ENCODE measurements at regions not wholly inside any gene's neighbourhood (a gene's known extent, or its start where the extent isn't known, plus 50 kb on each side); places are given as distances from the start of the nearest gene placed in this dataset.

GRCh38 chr11:70671083-70671482, 272.8 kb downstream of the CTTN start:
- no peak for FAIRE-seq
- no peak for DNase-seq (ENCODE audit: low spot score)

- DNase-seq (ENCODE audit: low spot score): no peak
Observed at GRCh38 chr11:70671611-70672010, 273.3 kb downstream of the CTTN start.

GRCh38 chr11:70672991-70673653, 274.8 kb downstream of the CTTN start:
- FAIRE-seq: no peak
- no peak for DNase-seq (ENCODE audit: low spot score)

More at GRCh38 chr11:70671611-70672010, 273.3 kb downstream of the CTTN start:
- FAIRE-seq: no peak

- no peak for FAIRE-seq
- DNase-seq (ENCODE audit: low spot score): no peak
Observed at GRCh38 chr11:70674605-70675004, 276.3 kb downstream of the CTTN start.

- DNase-seq (ENCODE audit: low spot score): no peak
Observed at GRCh38 chr11:70675697-70676374, 277.5 kb downstream of the CTTN start.

GRCh38 chr11:70677232-70677916, 279.0 kb downstream of the CTTN start:
- DNase-seq (ENCODE audit: low spot score) (no peak), FAIRE-seq (no peak)

More at GRCh38 chr11:70675697-70676374, 277.5 kb downstream of the CTTN start:
- no peak for FAIRE-seq

- no peak for FAIRE-seq
Observed at GRCh38 chr11:70678931-70679900, 280.9 kb downstream of the CTTN start.

GRCh38 chr11:70680781-70681281, 282.5 kb downstream of the CTTN start:
- no peak for FAIRE-seq
- DNase-seq (ENCODE audit: low spot score): no peak

More at GRCh38 chr11:70678931-70679900, 280.9 kb downstream of the CTTN start:
- no peak for DNase-seq (ENCODE audit: low spot score)

- no peak for FAIRE-seq
Observed at GRCh38 chr11:70682056-70682455, 283.7 kb downstream of the CTTN start.

GRCh38 chr11:70682760-70683159, 284.4 kb downstream of the CTTN start:
- no peak for DNase-seq (ENCODE audit: low spot score)
- FAIRE-seq: no peak

More at GRCh38 chr11:70682056-70682455, 283.7 kb downstream of the CTTN start:
- DNase-seq (ENCODE audit: low spot score): no peak

GRCh38 chr11:70687716-70688115, 289.4 kb downstream of the CTTN start:
- FAIRE-seq (no peak), DNase-seq (ENCODE audit: low spot score) (no peak)

GRCh38 chr11:70688142-70688541, 289.8 kb downstream of the CTTN start:
- no peak for DNase-seq (ENCODE audit: low spot score)
- FAIRE-seq: no peak

GRCh38 chr11:70689764-70690163, 291.4 kb downstream of the CTTN start:
- FAIRE-seq: no peak
- DNase-seq (ENCODE audit: low spot score): no peak

- no peak for DNase-seq (ENCODE audit: low spot score)
- no peak for FAIRE-seq
Observed at GRCh38 chr11:70692131-70692530, 293.8 kb downstream of the CTTN start.

GRCh38 chr11:70694371-70694770, 296.0 kb downstream of the CTTN start:
- DNase-seq (ENCODE audit: low spot score): no peak
- no peak for FAIRE-seq

GRCh38 chr11:70695086-70695960, 297.0 kb downstream of the CTTN start:
- DNase-seq (ENCODE audit: low spot score): no peak
- no peak for FAIRE-seq

- DNase-seq (ENCODE audit: low spot score) (no peak), FAIRE-seq (no peak)
Observed at GRCh38 chr11:70696076-70696475, 297.7 kb downstream of the CTTN start.

GRCh38 chr11:70696564-70696963, 298.2 kb downstream of the CTTN start:
- DNase-seq (ENCODE audit: low spot score) (no peak), FAIRE-seq (no peak)

- FAIRE-seq (no peak), DNase-seq (ENCODE audit: low spot score) (no peak)
Observed at GRCh38 chr11:70697701-70698100, 299.4 kb downstream of the CTTN start.

- DNase-seq (ENCODE audit: low spot score): no peak
- no peak for FAIRE-seq
Observed at GRCh38 chr11:70698871-70699270, 300.5 kb downstream of the CTTN start.
